ENCODE measurements at regions not wholly inside any gene's neighbourhood (a gene's known extent, or its start where the extent isn't known, plus 50 kb on each side); places are given as distances from the start of the nearest gene placed in this dataset.

DNA sequence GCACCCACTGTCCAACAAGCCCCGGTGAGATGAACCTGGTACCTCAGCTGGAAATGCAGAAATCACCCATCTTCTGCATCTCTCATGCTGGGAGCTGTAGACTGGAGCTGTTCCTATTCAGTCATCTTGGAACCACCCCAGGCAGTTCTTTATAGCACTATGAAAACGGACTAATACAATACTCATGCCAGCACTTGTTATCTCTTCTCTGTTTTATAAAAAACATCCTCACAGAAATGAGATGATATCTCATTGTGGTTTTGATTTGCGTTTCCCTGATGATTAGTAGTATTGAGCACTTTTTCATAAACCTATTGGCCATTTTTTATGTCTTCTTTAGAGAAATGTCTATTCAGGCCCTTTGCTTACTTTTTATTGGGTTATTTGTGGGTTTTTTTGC, 156.2 kb upstream of the ARPP21 start:
- Histone ChIP-seq H3K36me3 (ENCODE audit: low read length) (no peaks in the 10 kb centered on the region), H3K79me2 (ENCODE audit: insufficient read depth, low read length) (no peaks in the 10 kb centered on the region), H3K9me3 (ENCODE audit: insufficient read depth, low read length) (no peaks in the 10 kb centered on the region), H3K4me3 (ENCODE audit: insufficient read depth, low read length, poor library complexity, severe bottlenecking) (no peak overlapping the region), H3F3A (ENCODE audit: insufficient read depth) (no peaks in the 10 kb centered on the region), H2AFZ (ENCODE audit: low read depth, low read length, severe bottlenecking) (no peak overlapping the region), H3K9me2 (replicated peaks; ENCODE audit: insufficient read depth, low read length) (no peaks in the 10 kb centered on the region), H3K27me3 (ENCODE audit: low read length) (no peaks in the 10 kb centered on the region), H3K27ac (ENCODE audit: low read depth, low read length) (no peak overlapping the region), H4K20me1 (ENCODE audit: low read depth, low read length) (no peaks in the 10 kb centered on the region), H3K4me2 (ENCODE audit: low read depth, low read length, poor library complexity, severe bottlenecking) (no peak overlapping the region), H3K9ac (ENCODE audit: low read length) (no peak overlapping the region)
- TF ChIP-seq EZH2phosphoT487 (conservative IDR thresholded peaks at IDR 0.05; ENCODE audit: low read length), result no peak
- TF ChIP-seq, protein P1, sequence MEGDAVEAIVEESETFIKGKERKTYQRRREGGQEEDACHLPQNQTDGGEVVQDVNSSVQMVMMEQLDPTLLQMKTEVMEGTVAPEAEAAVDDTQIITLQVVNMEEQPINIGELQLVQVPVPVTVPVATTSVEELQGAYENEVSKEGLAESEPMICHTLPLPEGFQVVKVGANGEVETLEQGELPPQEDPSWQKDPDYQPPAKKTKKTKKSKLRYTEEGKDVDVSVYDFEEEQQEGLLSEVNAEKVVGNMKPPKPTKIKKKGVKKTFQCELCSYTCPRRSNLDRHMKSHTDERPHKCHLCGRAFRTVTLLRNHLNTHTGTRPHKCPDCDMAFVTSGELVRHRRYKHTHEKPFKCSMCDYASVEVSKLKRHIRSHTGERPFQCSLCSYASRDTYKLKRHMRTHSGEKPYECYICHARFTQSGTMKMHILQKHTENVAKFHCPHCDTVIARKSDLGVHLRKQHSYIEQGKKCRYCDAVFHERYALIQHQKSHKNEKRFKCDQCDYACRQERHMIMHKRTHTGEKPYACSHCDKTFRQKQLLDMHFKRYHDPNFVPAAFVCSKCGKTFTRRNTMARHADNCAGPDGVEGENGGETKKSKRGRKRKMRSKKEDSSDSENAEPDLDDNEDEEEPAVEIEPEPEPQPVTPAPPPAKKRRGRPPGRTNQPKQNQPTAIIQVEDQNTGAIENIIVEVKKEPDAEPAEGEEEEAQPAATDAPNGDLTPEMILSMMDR (IDR thresholded peaks at IDR 0.05; ENCODE audit: insufficient read depth, low read length, poor library complexity, severe bottlenecking), result no peak

DNA sequence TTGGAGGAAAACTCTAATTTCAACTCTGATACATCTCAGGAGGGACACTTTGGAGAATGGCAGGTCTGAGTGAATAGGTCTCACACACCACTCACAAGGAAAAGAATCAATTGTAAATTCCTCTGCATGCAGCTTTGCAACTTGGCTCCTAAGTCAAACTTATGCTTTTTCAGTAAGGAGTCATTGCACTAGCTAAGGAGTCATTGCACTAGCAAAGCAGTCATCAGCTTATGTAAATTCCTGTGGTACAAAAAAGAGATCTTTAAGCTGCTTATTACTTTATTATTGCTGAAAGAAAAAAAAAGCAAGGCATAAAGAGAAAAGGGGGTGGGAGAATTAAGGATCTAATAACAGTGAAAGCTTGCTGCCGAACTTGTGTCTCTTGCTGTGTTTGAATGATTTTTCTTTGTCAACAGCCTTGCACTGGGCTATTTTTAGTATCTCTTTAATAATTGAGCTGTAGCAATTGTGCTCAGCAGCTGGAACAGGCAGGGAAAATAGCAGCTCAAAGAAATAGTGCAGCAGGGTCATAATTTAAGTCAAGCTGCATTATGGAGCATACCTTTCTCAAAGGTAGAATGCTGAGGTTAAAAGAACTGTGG, 154.3 kb upstream of the ARPP21 start:
- H3K36me3 ChIP-seq (ENCODE audit: low read length), result no peaks in the 10 kb centered on the region
- no peaks in the 10 kb centered on the region for H3F3A ChIP-seq (ENCODE audit: insufficient read depth)
- H3K9me2 ChIP-seq (replicated peaks; ENCODE audit: insufficient read depth, low read length), result no peaks in the 10 kb centered on the region
- TF ChIP-seq EZH2phosphoT487 (conservative IDR thresholded peaks at IDR 0.05; ENCODE audit: low read length), result no peak
- TF ChIP-seq, protein P1 (IDR thresholded peaks at IDR 0.05; ENCODE audit: insufficient read depth, low read length, poor library complexity, severe bottlenecking), result no peak
- H4K20me1 ChIP-seq (ENCODE audit: low read depth, low read length), result no peaks in the 10 kb centered on the region
- no peak overlapping the region for H3K9ac ChIP-seq (ENCODE audit: low read length)
- no peak overlapping the region for H3K27ac ChIP-seq (ENCODE audit: low read depth, low read length)
- H3K79me2 ChIP-seq (ENCODE audit: insufficient read depth, low read length), result no peaks in the 10 kb centered on the region
- H2AFZ ChIP-seq (ENCODE audit: low read depth, low read length, severe bottlenecking), result no peak overlapping the region
- H3K4me3 ChIP-seq (ENCODE audit: insufficient read depth, low read length, poor library complexity, severe bottlenecking), result no peak overlapping the region
- H3K4me2 ChIP-seq (ENCODE audit: low read depth, low read length, poor library complexity, severe bottlenecking), result peak overlapping the region; percentile 1
- no peaks in the 10 kb centered on the region for H3K27me3 ChIP-seq (ENCODE audit: low read length)
- H3K9me3 ChIP-seq (ENCODE audit: insufficient read depth, low read length), result no peaks in the 10 kb centered on the region

DNA sequence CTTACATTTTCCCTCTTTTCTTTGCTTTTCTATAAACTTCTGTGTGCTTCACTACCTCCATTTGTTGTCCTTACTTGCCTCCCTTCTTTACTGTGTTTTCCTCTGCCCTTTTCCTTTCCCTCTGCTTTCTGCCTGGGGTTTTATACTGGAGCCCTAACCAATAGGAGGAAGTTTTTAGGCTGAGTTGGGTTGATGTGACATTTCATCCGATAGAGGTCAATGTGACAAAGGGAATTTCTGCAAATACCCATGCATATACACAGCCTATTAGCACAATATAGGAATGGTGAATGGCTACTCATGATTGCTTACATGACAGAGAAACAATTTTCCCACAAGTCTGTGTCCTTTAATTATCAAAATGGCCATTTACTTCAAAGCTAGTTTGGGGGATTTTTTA, 153.0 kb upstream of the ARPP21 start:
- Histone ChIP-seq H3K27ac (ENCODE audit: low read depth, low read length) (no peak overlapping the region), H3K9ac (ENCODE audit: low read length) (no peak overlapping the region), H2AFZ (ENCODE audit: low read depth, low read length, severe bottlenecking) (no peak overlapping the region), H3F3A (ENCODE audit: insufficient read depth) (no peaks in the 10 kb centered on the region), H3K9me2 (replicated peaks; ENCODE audit: insufficient read depth, low read length) (no peaks in the 10 kb centered on the region), H3K4me2 (ENCODE audit: low read depth, low read length, poor library complexity, severe bottlenecking) (no peak overlapping the region), H3K9me3 (ENCODE audit: insufficient read depth, low read length) (no peaks in the 10 kb centered on the region), H4K20me1 (ENCODE audit: low read depth, low read length) (no peaks in the 10 kb centered on the region), H3K36me3 (ENCODE audit: low read length) (no peaks in the 10 kb centered on the region), H3K4me3 (ENCODE audit: insufficient read depth, low read length, poor library complexity, severe bottlenecking) (no peak overlapping the region), H3K27me3 (ENCODE audit: low read length) (no peaks in the 10 kb centered on the region), H3K79me2 (ENCODE audit: insufficient read depth, low read length) (no peaks in the 10 kb centered on the region)
- TF ChIP-seq, protein P1 (IDR thresholded peaks at IDR 0.05; ENCODE audit: insufficient read depth, low read length, poor library complexity, severe bottlenecking), result no peak
- TF ChIP-seq EZH2phosphoT487 (conservative IDR thresholded peaks at IDR 0.05; ENCODE audit: low read length), result no peak
